ENCODE measurements at regions not wholly inside any gene's neighbourhood (a gene's known extent, or its start where the extent isn't known, plus 50 kb on each side); places are given as distances from the start of the nearest gene placed in this dataset.

- no peak for DNase-seq
These were observed 63.9 kb upstream of the SORCS3 start for GRCh38 chr10:104577163-104577562.

- no peak for DNase-seq
These were observed 63.1 kb upstream of the SORCS3 start for GRCh38 chr10:104577861-104578521.

- DNase-seq = no peak
These were observed 62.4 kb upstream of the SORCS3 start for GRCh38 chr10:104578671-104579070.

- no peak for DNase-seq
These were observed 62.0 kb upstream of the SORCS3 start for GRCh38 chr10:104579136-104579535.

- no peak for DNase-seq
These were observed 60.8 kb upstream of the SORCS3 start for GRCh38 chr10:104580321-104580720.

- peak; percentile 52 for DNase-seq
These were observed 60.1 kb upstream of the SORCS3 start for GRCh38 chr10:104580774-104581675.

GRCh38 chr10:104581884-104582601, 59.0 kb upstream of the SORCS3 start:
- no peak for DNase-seq

GRCh38 chr10:104582602-104582951, 58.5 kb upstream of the SORCS3 start:
- no peak for DNase-seq

GRCh38 chr10:104582966-104583365, 58.1 kb upstream of the SORCS3 start:
- DNase-seq = no peak

GRCh38 chr10:104584541-104584940, 56.5 kb upstream of the SORCS3 start:
- DNase-seq = no peak

GRCh38 chr10:104587751-104588150, 53.3 kb upstream of the SORCS3 start:
- DNase-seq = no peak

- no peak for DNase-seq
These were observed 51.7 kb upstream of the SORCS3 start for GRCh38 chr10:104589431-104589830.

- DNase-seq = no peak
These were observed 51.2 kb upstream of the SORCS3 start for GRCh38 chr10:104589871-104590270.

Data from left hindlimb (tissue), 1 donor.